Endodermal cell (in vitro differentiated cells): ENCODE measurements at regions not wholly inside any gene's neighbourhood (a gene's known extent, or its start where the extent isn't known, plus 50 kb on each side); places are given as distances from the start of the nearest gene placed in this dataset.

Experiments used
- DNase-seq: peaks from one replicate; pipeline ENCODE4 v3.0.0-alpha.2; 2017
- H3K27ac ChIP-seq: 2 replicates; pipeline ENCODE4 v1.5.1; 2013; ENCODE audit warnings: mild to moderate bottlenecking, low read depth, low read length, moderate library complexity
- H3K27me3 ChIP-seq: 2 replicates; pipeline ENCODE4 v1.6.1; 2013; ENCODE audit warnings: mild to moderate bottlenecking, low read length, moderate library complexity; ENCODE audit not compliant: insufficient read depth, control insufficient read depth, poor library complexity, severe bottlenecking
- H3K36me3 ChIP-seq: 2 replicates; pipeline ENCODE4 v1.7.0; 2013; ENCODE audit warnings: mild to moderate bottlenecking, low read length, moderate library complexity; ENCODE audit not compliant: control insufficient read depth, insufficient read depth
- H3K4me1 ChIP-seq: one replicate; pipeline ENCODE4 v1.7.0; 2013; ENCODE audit warnings: low read length; ENCODE audit not compliant: control insufficient read depth, insufficient read depth
- H3K4me3 ChIP-seq: 2 replicates; pipeline ENCODE4 v1.5.1; 2013; ENCODE audit warnings: mild to moderate bottlenecking, low read length, moderate library complexity
- H3K9ac ChIP-seq: 2 replicates; pipeline ENCODE4 v1.6.1; 2013; ENCODE audit warnings: mild to moderate bottlenecking, low read length, moderate library complexity; ENCODE audit not compliant: poor library complexity, severe bottlenecking; ENCODE audit errors: extremely low read depth
- H3K9me3 ChIP-seq: 2 replicates; pipeline ENCODE4 v1.6.1; 2013; ENCODE audit warnings: mild to moderate bottlenecking, low read length, moderate library complexity; ENCODE audit not compliant: control insufficient read depth
- H3K27ac Mint-ChIP-seq: 2 replicates; pipeline ENCODE4 v1.8.0; 2020; ENCODE audit warnings: mixed read lengths
- H3K27me3 Mint-ChIP-seq: 2 replicates; pipeline ENCODE4 v1.8.0; 2021; ENCODE audit warnings: mild to moderate bottlenecking, mixed read lengths; ENCODE audit not compliant: insufficient read depth
- H3K36me3 Mint-ChIP-seq: 2 replicates; pipeline ENCODE4 v1.8.0; 2020; ENCODE audit warnings: low read depth, mixed read lengths
- H3K4me1 Mint-ChIP-seq: 2 replicates; pipeline ENCODE4 v1.8.0; 2020; ENCODE audit warnings: mixed read lengths
- H3K4me3 Mint-ChIP-seq: 2 replicates; pipeline ENCODE4 v1.8.0; 2020; ENCODE audit warnings: mild to moderate bottlenecking, moderate library complexity, mixed read lengths
- H3K9me3 Mint-ChIP-seq: 2 replicates; pipeline ENCODE4 v1.8.0; 2020; ENCODE audit warnings: mild to moderate bottlenecking, mixed read lengths
- WGBS, 2 experiments: methylation state at CpG; one replicate each; pipeline versions ENCODE4 v1.1.5 to v1.1.7; 2013; ENCODE audit warnings: missing lambda C conversion rate in 2 of 2, mixed read lengths in 1 of 2; ENCODE audit not compliant: insufficient coverage in 1 of 2, insufficient read length in 1 of 2; 5-methylcytosine and 5-hydroxymethylcytosine counted together
- TF ChIP-seq, protein P1 (sequence below): fragments of 200-600 bp; sonication (generic); conservative IDR thresholded peaks from 2 replicates; pipeline ENCODE4 v1.5.0; 2021; ENCODE audit warnings: antibody characterized with exemption, mild to moderate bottlenecking

DNA sequence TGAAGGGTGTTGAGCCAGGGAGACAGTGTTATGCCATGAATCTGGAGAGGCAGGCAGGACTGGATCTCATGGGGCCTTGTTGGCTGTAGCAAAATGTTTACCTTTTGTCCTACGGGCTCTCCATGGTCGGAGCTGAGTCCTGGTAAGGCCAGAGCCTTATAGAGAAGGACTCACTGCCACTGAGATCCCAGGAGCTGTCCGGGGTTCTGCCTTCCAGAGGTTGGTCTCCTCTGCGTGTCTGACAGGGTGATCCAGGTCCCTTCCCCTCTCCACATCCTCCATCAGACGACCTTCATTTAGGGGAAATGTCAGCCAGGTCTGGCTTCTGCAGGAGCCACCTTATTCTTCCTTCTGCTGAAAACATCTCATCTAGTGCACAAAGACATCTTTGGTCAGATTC lies 285.2 kb upstream of the N4BP1 start:
- Mint-ChIP-seq H3K4me3 (no peak overlapping the region), H3K4me1 (no peaks in the 10 kb centered on the region), H3K9me3 (no peaks in the 10 kb centered on the region), H3K27me3 (peaks cover 2% of the 10 kb centered on the region), H3K36me3 (no peaks in the 10 kb centered on the region), H3K27ac (no peak overlapping the region)
- no peaks in the 10 kb centered on the region for H3K27me3 ChIP-seq
- no peaks in the 10 kb centered on the region for H3K36me3 ChIP-seq
- no peaks in the 10 kb centered on the region for H3K4me1 ChIP-seq
- TF ChIP-seq, protein P1, sequence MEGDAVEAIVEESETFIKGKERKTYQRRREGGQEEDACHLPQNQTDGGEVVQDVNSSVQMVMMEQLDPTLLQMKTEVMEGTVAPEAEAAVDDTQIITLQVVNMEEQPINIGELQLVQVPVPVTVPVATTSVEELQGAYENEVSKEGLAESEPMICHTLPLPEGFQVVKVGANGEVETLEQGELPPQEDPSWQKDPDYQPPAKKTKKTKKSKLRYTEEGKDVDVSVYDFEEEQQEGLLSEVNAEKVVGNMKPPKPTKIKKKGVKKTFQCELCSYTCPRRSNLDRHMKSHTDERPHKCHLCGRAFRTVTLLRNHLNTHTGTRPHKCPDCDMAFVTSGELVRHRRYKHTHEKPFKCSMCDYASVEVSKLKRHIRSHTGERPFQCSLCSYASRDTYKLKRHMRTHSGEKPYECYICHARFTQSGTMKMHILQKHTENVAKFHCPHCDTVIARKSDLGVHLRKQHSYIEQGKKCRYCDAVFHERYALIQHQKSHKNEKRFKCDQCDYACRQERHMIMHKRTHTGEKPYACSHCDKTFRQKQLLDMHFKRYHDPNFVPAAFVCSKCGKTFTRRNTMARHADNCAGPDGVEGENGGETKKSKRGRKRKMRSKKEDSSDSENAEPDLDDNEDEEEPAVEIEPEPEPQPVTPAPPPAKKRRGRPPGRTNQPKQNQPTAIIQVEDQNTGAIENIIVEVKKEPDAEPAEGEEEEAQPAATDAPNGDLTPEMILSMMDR, result no peak
- H3K9ac ChIP-seq, result no peak overlapping the region
- no peak overlapping the region for H3K4me3 ChIP-seq
- DNase-seq, result peak; percentile 79
- no peak overlapping the region for H3K27ac ChIP-seq
- WGBS, 2 experiments, result 68 to 86% methylated on average over 4 to 5 of the region's 5 CpGs
- H3K9me3 ChIP-seq, result no peaks in the 10 kb centered on the region

DNA sequence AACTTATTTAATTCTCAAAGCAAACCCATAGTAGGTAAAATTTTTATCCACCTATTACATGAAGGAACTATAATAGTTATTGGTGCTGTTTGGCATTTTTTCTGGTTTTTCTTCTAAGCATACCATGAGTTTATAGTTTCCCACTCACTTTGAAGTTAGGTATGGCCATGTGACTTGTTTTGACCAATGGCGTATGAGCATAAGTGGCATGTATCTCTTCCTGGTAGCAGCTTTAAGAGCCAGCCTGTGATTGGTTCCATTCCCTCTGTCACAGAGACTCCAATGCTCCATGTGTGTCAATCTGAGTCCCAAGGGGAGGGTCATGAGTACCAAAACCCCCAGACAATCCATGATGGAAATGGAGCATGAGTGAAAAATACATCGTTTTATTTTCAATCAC lies 282.9 kb upstream of the N4BP1 start:
- no peaks in the 10 kb centered on the region for H3K9me3 Mint-ChIP-seq
- peaks cover 3% of the 10 kb centered on the region for H3K27me3 Mint-ChIP-seq
- no peak overlapping the region for H3K4me3 Mint-ChIP-seq
- TF ChIP-seq, protein P1, result no peak
- Histone ChIP-seq H3K36me3 (no peaks in the 10 kb centered on the region), H3K4me3 (no peak overlapping the region), H3K27ac (no peak overlapping the region), H3K4me1 (no peaks in the 10 kb centered on the region), H3K9me3 (no peaks in the 10 kb centered on the region), H3K9ac (no peak overlapping the region), H3K27me3 (no peaks in the 10 kb centered on the region)
- no peak overlapping the region for H3K27ac Mint-ChIP-seq
- H3K4me1 Mint-ChIP-seq, result no peaks in the 10 kb centered on the region
- H3K36me3 Mint-ChIP-seq, result no peaks in the 10 kb centered on the region
- WGBS, 2 experiments, result 94 to 100% methylated on average over 1 to 2 of the region's 2 CpGs
- no peak for DNase-seq

DNA sequence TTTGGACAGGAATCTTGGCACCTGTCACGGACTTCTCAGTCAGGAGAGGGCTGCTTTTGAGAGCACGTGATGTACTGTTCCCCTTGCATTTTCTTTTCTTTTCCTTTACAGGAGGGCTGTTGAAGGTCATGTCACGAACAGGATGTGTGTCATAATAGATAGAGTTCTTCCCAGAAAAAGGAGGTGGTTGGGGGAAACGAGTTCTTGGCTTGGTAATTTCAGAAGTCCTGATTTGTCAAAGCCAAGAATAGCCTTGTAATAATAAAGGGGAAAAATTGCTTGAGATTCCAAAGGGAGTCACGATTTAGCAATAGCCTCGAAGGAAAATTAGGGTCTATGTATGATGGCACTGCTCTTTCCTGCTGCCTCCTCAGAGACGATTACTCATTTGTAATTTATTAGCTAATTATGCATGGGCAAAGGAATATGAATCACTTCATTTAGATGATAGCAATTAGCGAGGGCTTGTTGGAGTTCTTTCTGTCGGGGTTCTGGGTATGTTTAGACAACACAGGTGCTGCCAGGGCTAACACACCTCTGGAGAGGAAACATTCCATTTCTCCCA lies 277.7 kb upstream of the N4BP1 start:
- Histone ChIP-seq H3K4me1 (no peaks in the 10 kb centered on the region), H3K9ac (no peak overlapping the region), H3K4me3 (no peak overlapping the region), H3K36me3 (no peaks in the 10 kb centered on the region), H3K9me3 (no peaks in the 10 kb centered on the region), H3K27ac (no peak overlapping the region), H3K27me3 (no peaks in the 10 kb centered on the region)
- 85 to 88% methylated on average over 6 to 9 of the region's 9 CpGs for WGBS, 2 experiments
- no peaks in the 10 kb centered on the region for H3K4me1 Mint-ChIP-seq
- H3K27ac Mint-ChIP-seq, result no peak overlapping the region
- no peaks in the 10 kb centered on the region for H3K36me3 Mint-ChIP-seq
- H3K4me3 Mint-ChIP-seq, result no peak overlapping the region
- no peak for DNase-seq
- H3K9me3 Mint-ChIP-seq, result no peaks in the 10 kb centered on the region
- H3K27me3 Mint-ChIP-seq, result peaks cover 4% of the 10 kb centered on the region
- TF ChIP-seq, protein P1, result no peak
